Sigmoid colon (tissue), 6 donors: ENCODE measurements at regions not wholly inside any gene's neighbourhood (a gene's known extent, or its start where the extent isn't known, plus 50 kb on each side); places are given as distances from the start of the nearest gene placed in this dataset.

Experiments used
- DNase-seq: peaks from one replicate; pipeline ENCODE4 v3.0.0-alpha.2; 2019
- H3K27ac ChIP-seq, 4 donors: fragments of 200-600 bp; sonication (generic); one replicate each; pipeline ENCODE4 v1.5.1; 2016 to 2019; ENCODE audit warnings: mild to moderate bottlenecking in 1 of 4
- H3K27me3 ChIP-seq, 3 donors: fragments of 200-600 bp; sonication (generic); one replicate each; pipeline ENCODE4 v1.5.1; 2019; ENCODE audit warnings: mild to moderate bottlenecking in 1 of 3
- H3K36me3 ChIP-seq, 4 donors: fragments of 200-600 bp; sonication (generic); one replicate each; pipeline ENCODE4 v1.5.1; 2016 to 2019
- H3K4me1 ChIP-seq, 4 donors: fragments of 200-600 bp; sonication (generic); one replicate each; pipeline ENCODE4 v1.5.1; 2017 to 2019
- H3K4me3 ChIP-seq, 4 donors: fragments of 200-600 bp; sonication (generic); one replicate each; pipeline ENCODE4 v1.5.1; 2017 to 2019; ENCODE audit warnings: mild to moderate bottlenecking in 2 of 4, moderate library complexity in 1 of 4
- H3K9me3 ChIP-seq, 4 donors: fragments of 200-600 bp in 3 of 4; sonication (generic) in 3 of 4; one replicate each; pipeline versions ENCODE4 v1.5.1 to v1.6.1; 2013 to 2019
- EP300 ChIP-seq, 4 donors: sonication (generic); formaldehyde crosslinking; IDR thresholded peaks; one replicate each; pipeline ENCODE4 v1.6.1; 2017; ENCODE audit warnings: antibody characterized with exemption in 4 of 4
- POLR2A ChIP-seq, 2 donors: fragments of 450-650 bp; IDR thresholded peaks; one replicate each; pipeline ENCODE4 v1.6.1; 2016; ENCODE audit warnings: antibody characterized with exemption in 2 of 2, mild to moderate bottlenecking in 2 of 2, moderate library complexity in 2 of 2
- POLR2AphosphoS5 ChIP-seq, 4 donors: sonication (generic); formaldehyde crosslinking; IDR thresholded peaks; one replicate each; pipeline ENCODE4 v1.6.1; 2017; ENCODE audit warnings: antibody characterized with exemption in 4 of 4
- WGBS, 2 donors: extraction: QIAGEN DNeasy Blood & Tissue Kit; methylation state at CpG; one replicate each; pipeline ENCODE4 v1.1.7; 2013; 5-methylcytosine and 5-hydroxymethylcytosine counted together
- intact Hi-C: fragments of 100-400 bp; cut with DNase I; formaldehyde crosslinking; loops from one replicate; pipeline ENCODE4 v1.15.1; 2023
- TF ChIP-seq, protein P1 (sequence below), 4 experiments: fragments of 450-650 bp in 3 of 4; fragments of 200-600 bp in 1 of 4; IDR thresholded peaks; one replicate each; pipeline ENCODE4 v1.5.1; 2016 to 2019; ENCODE audit warnings: antibody characterized with exemption in 4 of 4, mild to moderate bottlenecking in 3 of 4, moderate library complexity in 2 of 4
- donor health status: healthy with polysubstance abuse.
- donor health status: healthy.

DNA sequence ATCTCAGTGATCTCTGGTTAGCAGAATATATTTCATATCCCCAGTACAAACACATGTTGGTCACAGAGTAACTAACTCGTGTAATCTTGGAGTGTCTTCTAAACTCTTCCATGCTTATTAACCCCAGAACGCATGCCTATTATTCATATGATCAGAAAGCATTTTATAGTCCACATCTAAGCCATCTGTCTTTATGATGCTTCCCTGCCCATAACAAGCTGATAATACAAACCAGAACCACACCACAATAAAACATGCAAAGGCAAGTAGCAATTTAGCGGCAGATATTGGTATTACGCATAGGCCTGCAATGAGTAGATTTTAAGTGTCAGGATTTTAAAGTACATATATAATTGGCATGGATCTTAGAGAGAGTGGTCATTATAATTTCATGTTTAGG, 120.0 kb upstream of the PRKCQ start:
- intact Hi-C loops: no loop called here
- 67 to 87% methylated on average over 4 of the region's 4 CpGs for WGBS, 2 donors
- TF ChIP-seq POLR2A (IDR thresholded peaks at IDR 0.05): no peak
- TF ChIP-seq, protein P1, sequence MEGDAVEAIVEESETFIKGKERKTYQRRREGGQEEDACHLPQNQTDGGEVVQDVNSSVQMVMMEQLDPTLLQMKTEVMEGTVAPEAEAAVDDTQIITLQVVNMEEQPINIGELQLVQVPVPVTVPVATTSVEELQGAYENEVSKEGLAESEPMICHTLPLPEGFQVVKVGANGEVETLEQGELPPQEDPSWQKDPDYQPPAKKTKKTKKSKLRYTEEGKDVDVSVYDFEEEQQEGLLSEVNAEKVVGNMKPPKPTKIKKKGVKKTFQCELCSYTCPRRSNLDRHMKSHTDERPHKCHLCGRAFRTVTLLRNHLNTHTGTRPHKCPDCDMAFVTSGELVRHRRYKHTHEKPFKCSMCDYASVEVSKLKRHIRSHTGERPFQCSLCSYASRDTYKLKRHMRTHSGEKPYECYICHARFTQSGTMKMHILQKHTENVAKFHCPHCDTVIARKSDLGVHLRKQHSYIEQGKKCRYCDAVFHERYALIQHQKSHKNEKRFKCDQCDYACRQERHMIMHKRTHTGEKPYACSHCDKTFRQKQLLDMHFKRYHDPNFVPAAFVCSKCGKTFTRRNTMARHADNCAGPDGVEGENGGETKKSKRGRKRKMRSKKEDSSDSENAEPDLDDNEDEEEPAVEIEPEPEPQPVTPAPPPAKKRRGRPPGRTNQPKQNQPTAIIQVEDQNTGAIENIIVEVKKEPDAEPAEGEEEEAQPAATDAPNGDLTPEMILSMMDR (IDR thresholded peaks at IDR 0.05): no peak
- no peak for TF ChIP-seq EP300 (IDR thresholded peaks at IDR 0.05)
- no peak for TF ChIP-seq POLR2AphosphoS5 (IDR thresholded peaks at IDR 0.05)
- H3K9me3 ChIP-seq: no peaks in the 10 kb centered on the region
- H3K27ac ChIP-seq: no peak overlapping the region
- H3K36me3 ChIP-seq: no peaks in the 10 kb centered on the region
- H3K27me3 ChIP-seq: no peaks in the 10 kb centered on the region
- DNase-seq: no peak
- no peaks in the 10 kb centered on the region for H3K4me1 ChIP-seq
- no peak overlapping the region for H3K4me3 ChIP-seq

GRCh38 chr10:6699336-6699735, 119.3 kb upstream of the PRKCQ start:
- H3K4me1 ChIP-seq: no peaks in the 10 kb centered on the region
- H3K9me3 ChIP-seq: no peaks in the 10 kb centered on the region
- WGBS, 2 donors: 85 to 87% methylated on average over 4 of the region's 4 CpGs
- H3K27ac ChIP-seq: no peak overlapping the region
- no peaks in the 10 kb centered on the region for H3K36me3 ChIP-seq
- intact Hi-C loops: no loop called here
- DNase-seq: no peak
- no peak overlapping the region for H3K4me3 ChIP-seq
- TF ChIP-seq EP300 (IDR thresholded peaks at IDR 0.05): no peak
- TF ChIP-seq POLR2A (IDR thresholded peaks at IDR 0.05): no peak
- TF ChIP-seq, protein P1 (IDR thresholded peaks at IDR 0.05): no peak
- TF ChIP-seq POLR2AphosphoS5 (IDR thresholded peaks at IDR 0.05): no peak
- no peaks in the 10 kb centered on the region for H3K27me3 ChIP-seq

GRCh38 chr10:6695519-6695918, 115.4 kb upstream of the PRKCQ start:
- H3K27ac ChIP-seq: no peak overlapping the region
- TF ChIP-seq EP300 (IDR thresholded peaks at IDR 0.05): no peak
- TF ChIP-seq POLR2AphosphoS5 (IDR thresholded peaks at IDR 0.05): no peak
- no peak for TF ChIP-seq POLR2A (IDR thresholded peaks at IDR 0.05)
- TF ChIP-seq, protein P1 (IDR thresholded peaks at IDR 0.05): no peak
- intact Hi-C loops: no loop called here
- no peak overlapping the region for H3K4me3 ChIP-seq
- no peaks in the 10 kb centered on the region for H3K9me3 ChIP-seq
- no peak for DNase-seq
- no peaks in the 10 kb centered on the region for H3K27me3 ChIP-seq
- H3K36me3 ChIP-seq: no peaks in the 10 kb centered on the region
- WGBS, 2 donors: 58 to 78% methylated on average over 1 of the region's 1 CpG
- H3K4me1 ChIP-seq: no peaks in the 10 kb centered on the region

- intact Hi-C loops: no loop called here
- TF ChIP-seq, protein P1 (IDR thresholded peaks at IDR 0.05): no peak
- TF ChIP-seq POLR2AphosphoS5 (IDR thresholded peaks at IDR 0.05) (no peak), POLR2A (IDR thresholded peaks at IDR 0.05) (no peak), EP300 (IDR thresholded peaks at IDR 0.05) (no peak)
Measured at GRCh38 chr10:6694447-6695140, 114.5 kb upstream of the PRKCQ start.

GRCh38 chr10:6692856-6693255, 112.8 kb upstream of the PRKCQ start:
- 76 to 96% methylated on average over 7 of the region's 7 CpGs for WGBS, 2 donors
- no peak for TF ChIP-seq POLR2AphosphoS5 (IDR thresholded peaks at IDR 0.05)
- TF ChIP-seq POLR2A (IDR thresholded peaks at IDR 0.05): no peak
- Histone ChIP-seq H3K36me3 (no peaks in the 10 kb centered on the region), H3K9me3 (no peaks in the 10 kb centered on the region), H3K4me3 (no peak overlapping the region), H3K27me3 (no peaks in the 10 kb centered on the region), H3K4me1 (no peaks in the 10 kb centered on the region), H3K27ac (no peak overlapping the region)
- no peak for DNase-seq
- intact Hi-C loops: no loop called here

More at GRCh38 chr10:6694447-6695140, 114.5 kb upstream of the PRKCQ start:
- no peaks in the 10 kb centered on the region for H3K9me3 ChIP-seq
- H3K4me1 ChIP-seq: no peaks in the 10 kb centered on the region
- 69 to 84% methylated on average over 8 of the region's 8 CpGs for WGBS, 2 donors
- no peak for DNase-seq
- no peak overlapping the region for H3K4me3 ChIP-seq
- no peaks in the 10 kb centered on the region for H3K27me3 ChIP-seq
- no peak overlapping the region for H3K27ac ChIP-seq
- H3K36me3 ChIP-seq: no peaks in the 10 kb centered on the region
